Body of pancreas (tissue), 4 donors: ENCODE measurements at regions not wholly inside any gene's neighbourhood (a gene's known extent, or its start where the extent isn't known, plus 50 kb on each side); places are given as distances from the start of the nearest gene placed in this dataset.

Source experiments
- POLR2A ChIP-seq, 3 donors: fragments of 450-650 bp; IDR thresholded peaks; one replicate each; pipeline ENCODE4 v1.6.1; 2016; ENCODE audit warnings: antibody characterized with exemption in 3 of 3, mild to moderate bottlenecking in 2 of 3
- TF ChIP-seq, protein P1 (sequence below), 7 experiments: fragments of 450-650 bp in 4 of 7; fragments of 200-600 bp in 3 of 7; sonication (generic) in 3 of 7; IDR thresholded peaks; one replicate each; pipeline ENCODE4 v1.5.1; 2016 to 2019; ENCODE audit warnings: antibody characterized with exemption in 7 of 7

DNA sequence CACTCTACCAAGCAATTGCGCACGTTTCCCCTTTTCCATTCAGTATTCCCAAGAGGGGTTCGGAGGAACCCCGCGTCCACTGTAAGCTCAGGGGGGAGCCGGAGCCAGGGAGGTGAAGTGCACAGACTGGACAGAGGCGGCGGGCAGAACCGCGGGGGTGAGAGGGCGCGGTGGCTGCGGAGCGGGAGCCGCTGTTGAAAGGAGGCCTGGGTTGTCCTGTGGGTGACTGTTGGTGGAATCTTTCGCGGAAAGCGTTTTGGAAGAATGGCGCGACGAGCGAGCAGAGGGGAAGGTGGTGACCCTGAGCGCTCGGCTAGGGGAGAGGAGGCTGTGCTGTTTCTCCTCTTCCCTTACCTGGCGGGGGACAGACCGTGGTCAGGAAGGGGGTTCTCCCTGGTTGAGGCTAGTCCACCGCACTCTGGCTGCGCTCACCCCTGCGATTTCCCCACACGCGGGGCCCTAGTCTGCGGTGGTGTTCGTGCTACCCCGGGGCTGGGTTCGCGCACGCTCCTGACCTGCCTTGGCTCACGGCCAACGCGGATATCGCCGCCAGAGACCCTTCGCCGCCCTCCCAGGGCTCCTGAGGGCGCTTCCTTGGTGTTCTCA lies 92.8 kb downstream of the PRKAB2 start:
- TF ChIP-seq, protein P1, sequence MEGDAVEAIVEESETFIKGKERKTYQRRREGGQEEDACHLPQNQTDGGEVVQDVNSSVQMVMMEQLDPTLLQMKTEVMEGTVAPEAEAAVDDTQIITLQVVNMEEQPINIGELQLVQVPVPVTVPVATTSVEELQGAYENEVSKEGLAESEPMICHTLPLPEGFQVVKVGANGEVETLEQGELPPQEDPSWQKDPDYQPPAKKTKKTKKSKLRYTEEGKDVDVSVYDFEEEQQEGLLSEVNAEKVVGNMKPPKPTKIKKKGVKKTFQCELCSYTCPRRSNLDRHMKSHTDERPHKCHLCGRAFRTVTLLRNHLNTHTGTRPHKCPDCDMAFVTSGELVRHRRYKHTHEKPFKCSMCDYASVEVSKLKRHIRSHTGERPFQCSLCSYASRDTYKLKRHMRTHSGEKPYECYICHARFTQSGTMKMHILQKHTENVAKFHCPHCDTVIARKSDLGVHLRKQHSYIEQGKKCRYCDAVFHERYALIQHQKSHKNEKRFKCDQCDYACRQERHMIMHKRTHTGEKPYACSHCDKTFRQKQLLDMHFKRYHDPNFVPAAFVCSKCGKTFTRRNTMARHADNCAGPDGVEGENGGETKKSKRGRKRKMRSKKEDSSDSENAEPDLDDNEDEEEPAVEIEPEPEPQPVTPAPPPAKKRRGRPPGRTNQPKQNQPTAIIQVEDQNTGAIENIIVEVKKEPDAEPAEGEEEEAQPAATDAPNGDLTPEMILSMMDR (IDR thresholded peaks at IDR 0.05): no peak
- no peak for TF ChIP-seq POLR2A (IDR thresholded peaks at IDR 0.05)
